ENCODE measurements at regions not wholly inside any gene's neighbourhood (a gene's known extent, or its start where the extent isn't known, plus 50 kb on each side); places are given as distances from the start of the nearest gene placed in this dataset.

- no peak for DNase-seq (ENCODE audit: low read depth in 3 of 3, low spot score in 2 of 3)
Observed at GRCh38 chr18:26794230-26795101, 71.0 kb downstream of the AQP4 start.

GRCh38 chr18:26792661-26793060 is 72.8 kb downstream of the AQP4 start:
- no peak for DNase-seq (ENCODE audit: low read depth in 3 of 3, low spot score in 2 of 3)

DNA sequence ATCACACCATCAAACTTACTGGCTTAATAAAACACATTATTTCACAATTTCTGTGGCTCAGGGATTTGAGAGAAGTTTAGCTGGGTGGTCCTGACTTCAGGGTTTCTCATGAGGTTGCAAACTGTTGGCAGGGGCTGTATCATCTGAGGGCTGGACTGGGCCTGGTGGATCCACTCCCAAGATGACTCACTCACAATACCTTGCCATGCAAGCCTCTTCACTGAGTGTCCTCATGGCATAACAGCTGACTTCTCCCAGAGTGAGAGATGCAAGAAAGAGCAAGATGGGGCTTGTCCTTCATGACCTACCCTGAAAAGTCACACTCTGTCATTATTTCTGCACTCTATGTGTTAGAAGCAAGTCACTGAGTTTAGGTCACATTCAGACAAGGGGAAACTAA is 73.8 kb downstream of the AQP4 start:
- DNase-seq (ENCODE audit: low read depth in 3 of 3, low spot score in 2 of 3): no peak

GRCh38 chr18:26784599-26784998 is 80.9 kb downstream of the AQP4 start:
- DNase-seq (ENCODE audit: low read depth in 3 of 3, low spot score in 2 of 3): no peak

DNA sequence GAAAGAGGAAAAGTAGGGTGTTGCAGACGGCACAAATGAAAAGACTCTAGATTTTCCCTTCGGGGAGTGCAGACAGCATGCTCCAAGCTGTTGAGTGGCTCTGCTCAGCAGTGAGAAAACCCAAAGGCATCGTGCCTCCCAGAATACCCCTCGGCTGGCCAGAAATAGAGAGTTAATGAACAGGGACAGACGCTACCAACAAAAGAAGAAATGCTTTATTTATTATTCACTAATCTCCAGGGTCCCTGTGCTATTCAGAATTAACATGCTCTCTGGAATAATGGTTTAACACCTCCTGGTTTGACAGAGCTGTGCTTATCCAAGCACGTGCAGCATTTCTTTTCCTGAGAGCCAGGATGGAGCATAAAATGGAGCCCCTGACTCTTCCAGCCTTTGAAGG is 82.3 kb downstream of the AQP4 start:
- no peak for DNase-seq (ENCODE audit: low read depth in 3 of 3, low spot score in 2 of 3)

DNA sequence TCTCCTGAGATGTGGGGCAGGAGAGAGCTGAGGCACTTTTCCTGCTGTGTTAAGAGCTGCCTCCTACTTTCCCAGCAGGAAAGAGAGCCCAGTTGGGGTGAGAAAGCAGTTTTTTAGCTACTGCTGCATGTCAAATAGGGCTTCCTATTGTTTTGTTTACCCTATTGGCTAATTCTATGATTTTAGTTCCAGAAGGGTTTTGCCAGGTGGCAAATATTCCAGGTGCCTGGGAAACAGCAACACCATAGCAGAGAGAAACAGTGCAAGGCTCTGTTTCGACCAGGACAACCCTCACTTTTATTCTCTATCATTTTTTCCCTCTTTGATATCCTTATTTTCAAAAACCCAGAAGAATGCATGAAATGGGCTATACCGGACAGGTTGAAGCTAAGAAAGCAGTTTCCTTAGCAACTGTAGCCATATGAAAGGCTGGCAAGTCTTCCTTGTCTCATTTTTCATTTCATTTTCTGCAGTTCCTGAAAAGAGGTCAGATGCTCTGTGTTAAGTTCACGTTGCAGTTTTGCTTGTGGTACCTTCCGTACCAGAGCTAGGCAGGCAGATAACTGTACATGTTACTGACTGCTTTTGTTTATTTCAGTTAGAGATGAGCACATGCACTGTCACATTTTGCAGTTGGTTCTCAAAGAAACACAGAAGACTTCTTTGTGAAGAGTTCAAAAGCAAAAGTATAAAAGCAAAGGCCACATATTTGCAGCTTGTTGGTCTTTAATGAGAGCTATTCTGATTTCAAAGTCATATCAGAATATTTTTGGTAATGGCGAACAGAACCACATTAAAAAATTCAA is 84.8 kb downstream of the AQP4 start:
- no peak for DNase-seq (ENCODE audit: low read depth in 3 of 3, low spot score in 2 of 3)

DNA sequence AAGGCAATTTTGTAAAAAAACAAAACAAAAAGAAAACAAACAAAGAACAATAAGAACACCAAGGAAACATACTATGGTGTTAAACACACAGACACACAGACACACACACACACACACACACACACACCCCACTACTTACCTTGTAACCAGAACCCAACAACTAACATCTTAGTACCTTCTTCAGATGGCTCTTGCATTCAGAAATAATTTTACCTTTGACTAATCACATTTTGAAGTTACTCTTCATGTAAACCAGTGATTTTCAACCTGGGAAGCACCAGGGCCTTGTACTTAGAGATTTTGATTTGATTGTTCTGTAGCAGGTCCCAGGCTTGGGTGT is 87.5 kb downstream of the AQP4 start:
- no peak for DNase-seq (ENCODE audit: low read depth in 3 of 3, low spot score in 2 of 3)

GRCh38 chr18:26777351-26778053 is 88.0 kb downstream of the AQP4 start:
- DNase-seq (ENCODE audit: low read depth in 3 of 3, low spot score in 2 of 3): peak in 2 of 3 donors; percentile 25 to 56

GRCh38 chr18:26772691-26773090 is 92.8 kb downstream of the AQP4 start:
- no peak for DNase-seq (ENCODE audit: low read depth in 3 of 3, low spot score in 2 of 3)

GRCh38 chr18:26771524-26771923 is 94.0 kb downstream of the AQP4 start:
- DNase-seq (ENCODE audit: low read depth in 3 of 3, low spot score in 2 of 3): no peak

DNA sequence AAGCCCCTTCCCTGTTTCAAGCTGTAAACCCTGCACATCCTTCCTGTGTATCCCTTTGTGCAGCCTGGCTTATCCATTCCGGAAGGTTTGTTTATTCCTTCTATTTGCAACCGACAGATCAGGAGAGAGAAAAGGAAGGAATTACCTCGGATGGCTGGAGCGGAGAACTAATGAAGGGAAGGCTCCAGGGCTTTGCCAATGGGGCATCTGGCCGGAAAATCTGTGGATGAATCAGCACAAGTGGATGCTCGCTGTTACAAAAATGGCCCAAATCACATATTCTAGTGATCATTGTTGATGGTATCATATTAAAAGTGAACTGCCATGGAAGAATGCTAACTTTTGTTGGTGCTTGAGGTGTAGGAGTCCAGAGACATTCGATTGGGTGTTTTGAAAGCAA is 97.1 kb downstream of the AQP4 start:
- DNase-seq (ENCODE audit: low read depth in 3 of 3, low spot score in 2 of 3): no peak

DNA sequence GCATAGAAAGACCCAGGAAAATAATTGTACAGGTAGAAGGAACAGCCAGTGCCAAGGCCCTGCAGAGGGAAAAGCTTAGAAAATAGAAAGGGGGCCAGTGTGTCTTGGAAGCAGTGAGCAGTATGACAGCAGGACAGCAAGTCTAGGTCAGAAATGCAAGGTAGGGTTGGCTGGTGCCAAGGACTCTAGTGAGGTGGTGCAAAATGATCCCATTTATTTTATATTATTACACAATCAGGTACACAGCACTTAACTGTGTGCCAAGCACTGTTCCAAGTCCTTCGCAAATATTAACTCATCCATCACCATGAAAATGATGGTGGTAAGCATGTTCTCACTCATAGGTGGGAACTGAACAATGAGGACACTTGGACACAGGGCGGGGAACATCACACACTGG is 100.0 kb downstream of the AQP4 start:
- no peak for DNase-seq (ENCODE audit: low read depth in 3 of 3, low spot score in 2 of 3)

DNA sequence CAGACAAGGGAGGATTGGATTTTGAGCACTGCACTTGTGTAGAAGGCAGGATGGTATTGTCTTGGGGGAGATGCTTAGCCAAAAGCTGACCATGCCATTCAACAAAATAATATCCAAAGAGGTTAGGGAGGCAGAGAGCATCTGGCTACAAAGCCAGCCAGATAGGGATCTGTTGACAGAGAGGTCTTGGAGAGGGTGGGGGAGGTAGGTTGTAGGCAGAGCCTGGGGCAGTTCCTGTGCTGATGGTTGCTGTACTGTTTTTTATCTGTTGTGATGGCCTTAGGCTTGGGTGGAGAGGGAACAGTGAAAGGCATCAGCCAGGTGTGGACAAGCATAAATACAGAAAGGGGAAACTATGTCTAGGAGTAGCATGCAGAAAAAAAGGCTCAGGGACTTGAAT is 100.9 kb downstream of the AQP4 start:
- no peak for DNase-seq (ENCODE audit: low read depth in 3 of 3, low spot score in 2 of 3)

- DNase-seq (ENCODE audit: low read depth in 3 of 3, low spot score in 2 of 3): no peak
Observed at GRCh38 chr18:26764177-26764576, 101.3 kb downstream of the AQP4 start.

DNA sequence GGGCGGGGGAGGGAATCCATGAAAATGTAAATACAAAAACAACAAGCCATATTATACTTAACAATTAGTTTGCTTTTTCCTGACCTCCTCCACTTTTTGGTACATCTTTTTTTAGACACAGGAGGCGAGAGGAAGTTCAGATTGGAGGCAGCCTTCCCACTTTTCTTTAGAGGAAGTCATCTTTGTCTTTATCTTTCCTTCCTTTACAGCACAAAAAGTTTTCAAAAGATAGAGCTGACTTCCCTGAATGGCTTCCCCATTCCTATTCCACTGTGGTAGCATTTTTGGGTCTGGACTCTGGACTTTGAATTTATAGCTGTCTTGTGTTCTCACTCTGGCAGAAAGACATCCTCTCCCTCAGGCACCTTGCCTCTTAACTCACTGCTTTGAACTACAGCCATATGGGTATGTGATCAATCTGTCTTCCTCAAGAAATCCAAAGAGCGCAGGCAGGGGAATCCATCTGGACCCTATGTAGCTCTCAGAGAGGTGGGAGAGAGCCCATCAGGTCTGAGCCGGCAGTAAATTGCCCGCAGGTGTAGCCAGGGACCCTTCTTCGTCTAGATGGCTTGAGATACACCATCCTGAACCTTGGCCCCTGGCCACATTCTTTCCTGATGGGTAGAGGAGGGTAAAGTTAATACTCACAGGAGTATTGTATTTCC is 101.9 kb downstream of the AQP4 start:
- no peak for DNase-seq (ENCODE audit: low read depth in 3 of 3, low spot score in 2 of 3)

DNA sequence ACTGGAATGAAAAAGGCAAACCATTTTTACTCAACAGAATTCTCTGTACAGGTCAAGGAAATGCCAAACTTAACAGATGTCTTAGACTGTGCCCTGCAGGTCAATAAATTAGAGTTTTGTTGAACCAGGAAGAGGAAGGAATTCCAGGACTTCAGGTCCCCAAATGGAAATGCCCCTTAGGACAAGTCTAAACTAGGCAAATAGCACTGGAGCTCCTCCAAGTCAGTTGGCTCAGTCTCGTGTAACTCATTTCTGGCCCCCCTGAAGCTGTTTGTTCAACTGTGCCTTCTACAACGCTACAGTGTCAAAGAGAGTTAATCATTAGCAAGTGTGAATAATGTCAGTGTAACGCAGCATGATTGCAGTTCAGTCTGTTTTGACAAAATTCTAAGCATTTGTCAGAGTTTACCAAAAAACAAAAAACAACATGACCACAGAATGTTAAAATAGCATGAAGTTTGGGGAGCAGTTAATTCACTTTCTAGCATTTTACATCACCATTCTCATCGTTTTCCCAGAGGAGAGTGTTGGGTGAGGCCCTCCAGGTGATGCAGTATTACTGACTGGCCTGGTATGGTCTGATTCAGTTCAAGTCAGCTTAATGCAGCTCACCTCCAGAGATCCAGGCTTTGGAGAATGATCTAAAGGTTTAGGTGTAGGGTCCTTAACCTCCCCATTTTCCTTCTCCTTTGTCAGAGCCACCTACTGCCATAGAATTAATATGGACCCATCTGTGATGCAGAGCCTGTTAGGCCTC is 108.1 kb downstream of the AQP4 start:
- peak in 1 of 3 donors; percentile 36 for DNase-seq (ENCODE audit: low read depth in 3 of 3, low spot score in 2 of 3)

- DNase-seq (ENCODE audit: low read depth in 3 of 3, low spot score in 2 of 3): no peak
Observed at GRCh38 chr18:26756556-26756955, 109.0 kb downstream of the AQP4 start.

DNA sequence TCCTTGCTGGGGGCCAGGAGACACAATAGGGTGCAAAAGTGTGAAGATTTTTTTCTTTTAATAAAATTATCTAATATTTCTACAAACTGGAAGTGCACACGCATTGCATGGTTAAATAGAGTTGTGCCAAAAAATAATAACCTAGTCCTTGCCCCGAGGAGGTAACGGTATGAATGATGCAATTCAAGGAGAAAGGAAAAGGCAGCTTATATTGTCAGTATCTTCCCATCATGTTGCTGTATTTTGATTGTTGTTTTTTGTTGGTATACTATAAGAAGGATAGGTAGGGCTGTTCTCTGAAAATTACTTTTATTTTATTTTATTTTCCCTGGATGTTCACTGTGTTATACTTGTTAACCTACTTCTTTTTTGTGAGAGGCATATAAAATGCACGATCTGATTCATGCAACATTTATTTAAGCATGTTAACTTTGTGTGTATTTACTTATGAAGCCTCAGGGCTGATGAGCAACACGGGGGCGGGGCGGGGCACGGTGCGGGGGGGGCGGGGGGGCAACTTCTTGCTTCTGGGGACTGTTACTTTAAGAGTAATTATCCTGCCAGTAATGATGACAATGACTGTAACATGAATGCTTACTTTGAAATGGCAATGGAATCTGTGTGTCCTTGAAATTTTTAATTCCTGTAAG is 118.6 kb downstream of the AQP4 start:
- no peak for DNase-seq (ENCODE audit: low read depth in 3 of 3, low spot score in 2 of 3)

- no peak for DNase-seq (ENCODE audit: low read depth in 3 of 3, low spot score in 2 of 3)
Observed at GRCh38 chr18:26746398-26746797, 119.1 kb downstream of the AQP4 start.
